ENCODE measurements at regions not wholly inside any gene's neighbourhood (a gene's known extent, or its start where the extent isn't known, plus 50 kb on each side); places are given as distances from the start of the nearest gene placed in this dataset.

- TF ChIP-seq, protein P1, sequence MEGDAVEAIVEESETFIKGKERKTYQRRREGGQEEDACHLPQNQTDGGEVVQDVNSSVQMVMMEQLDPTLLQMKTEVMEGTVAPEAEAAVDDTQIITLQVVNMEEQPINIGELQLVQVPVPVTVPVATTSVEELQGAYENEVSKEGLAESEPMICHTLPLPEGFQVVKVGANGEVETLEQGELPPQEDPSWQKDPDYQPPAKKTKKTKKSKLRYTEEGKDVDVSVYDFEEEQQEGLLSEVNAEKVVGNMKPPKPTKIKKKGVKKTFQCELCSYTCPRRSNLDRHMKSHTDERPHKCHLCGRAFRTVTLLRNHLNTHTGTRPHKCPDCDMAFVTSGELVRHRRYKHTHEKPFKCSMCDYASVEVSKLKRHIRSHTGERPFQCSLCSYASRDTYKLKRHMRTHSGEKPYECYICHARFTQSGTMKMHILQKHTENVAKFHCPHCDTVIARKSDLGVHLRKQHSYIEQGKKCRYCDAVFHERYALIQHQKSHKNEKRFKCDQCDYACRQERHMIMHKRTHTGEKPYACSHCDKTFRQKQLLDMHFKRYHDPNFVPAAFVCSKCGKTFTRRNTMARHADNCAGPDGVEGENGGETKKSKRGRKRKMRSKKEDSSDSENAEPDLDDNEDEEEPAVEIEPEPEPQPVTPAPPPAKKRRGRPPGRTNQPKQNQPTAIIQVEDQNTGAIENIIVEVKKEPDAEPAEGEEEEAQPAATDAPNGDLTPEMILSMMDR (IDR thresholded peaks at IDR 0.05): no peak
- no peak for TF ChIP-seq SIN3A (IDR thresholded peaks at IDR 0.05; ENCODE audit: borderline replicate concordance, insufficient read depth, low read depth, low read length)
- TF ChIP-seq, protein P2, sequence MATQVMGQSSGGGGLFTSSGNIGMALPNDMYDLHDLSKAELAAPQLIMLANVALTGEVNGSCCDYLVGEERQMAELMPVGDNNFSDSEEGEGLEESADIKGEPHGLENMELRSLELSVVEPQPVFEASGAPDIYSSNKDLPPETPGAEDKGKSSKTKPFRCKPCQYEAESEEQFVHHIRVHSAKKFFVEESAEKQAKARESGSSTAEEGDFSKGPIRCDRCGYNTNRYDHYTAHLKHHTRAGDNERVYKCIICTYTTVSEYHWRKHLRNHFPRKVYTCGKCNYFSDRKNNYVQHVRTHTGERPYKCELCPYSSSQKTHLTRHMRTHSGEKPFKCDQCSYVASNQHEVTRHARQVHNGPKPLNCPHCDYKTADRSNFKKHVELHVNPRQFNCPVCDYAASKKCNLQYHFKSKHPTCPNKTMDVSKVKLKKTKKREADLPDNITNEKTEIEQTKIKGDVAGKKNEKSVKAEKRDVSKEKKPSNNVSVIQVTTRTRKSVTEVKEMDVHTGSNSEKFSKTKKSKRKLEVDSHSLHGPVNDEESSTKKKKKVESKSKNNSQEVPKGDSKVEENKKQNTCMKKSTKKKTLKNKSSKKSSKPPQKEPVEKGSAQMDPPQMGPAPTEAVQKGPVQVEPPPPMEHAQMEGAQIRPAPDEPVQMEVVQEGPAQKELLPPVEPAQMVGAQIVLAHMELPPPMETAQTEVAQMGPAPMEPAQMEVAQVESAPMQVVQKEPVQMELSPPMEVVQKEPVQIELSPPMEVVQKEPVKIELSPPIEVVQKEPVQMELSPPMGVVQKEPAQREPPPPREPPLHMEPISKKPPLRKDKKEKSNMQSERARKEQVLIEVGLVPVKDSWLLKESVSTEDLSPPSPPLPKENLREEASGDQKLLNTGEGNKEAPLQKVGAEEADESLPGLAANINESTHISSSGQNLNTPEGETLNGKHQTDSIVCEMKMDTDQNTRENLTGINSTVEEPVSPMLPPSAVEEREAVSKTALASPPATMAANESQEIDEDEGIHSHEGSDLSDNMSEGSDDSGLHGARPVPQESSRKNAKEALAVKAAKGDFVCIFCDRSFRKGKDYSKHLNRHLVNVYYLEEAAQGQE (IDR thresholded peaks at IDR 0.05; ENCODE audit: insufficient read depth in 1 of 2, low read depth in 2 of 2, low read length in 1 of 2): no peak
- no peak for TF ChIP-seq POLR2AphosphoS5 (IDR thresholded peaks at IDR 0.05; ENCODE audit: low read depth, low read length)
Measured at GRCh38 chr11:81039916-81040524, 1599.2 kb upstream of the TENM4 start.

Measured in Panc1 (cell line).